HG03565 (cell line): ENCODE measurements at regions not wholly inside any gene's neighbourhood (a gene's known extent, or its start where the extent isn't known, plus 50 kb on each side); places are given as distances from the start of the nearest gene placed in this dataset.

ENCODE experiments used
- ATAC-seq: cut with Tn5 transposase; IDR thresholded peaks from one replicate; pipeline ENCODE4 v1.9.1; 2021; ENCODE audit warnings: mild to moderate bottlenecking, moderate library complexity; ENCODE audit not compliant: unreplicated experiment

- no peak for ATAC-seq
These were observed 533.8 kb upstream of the TMPRSS15 start for GRCh38 chr21:18937337-18937736.

DNA sequence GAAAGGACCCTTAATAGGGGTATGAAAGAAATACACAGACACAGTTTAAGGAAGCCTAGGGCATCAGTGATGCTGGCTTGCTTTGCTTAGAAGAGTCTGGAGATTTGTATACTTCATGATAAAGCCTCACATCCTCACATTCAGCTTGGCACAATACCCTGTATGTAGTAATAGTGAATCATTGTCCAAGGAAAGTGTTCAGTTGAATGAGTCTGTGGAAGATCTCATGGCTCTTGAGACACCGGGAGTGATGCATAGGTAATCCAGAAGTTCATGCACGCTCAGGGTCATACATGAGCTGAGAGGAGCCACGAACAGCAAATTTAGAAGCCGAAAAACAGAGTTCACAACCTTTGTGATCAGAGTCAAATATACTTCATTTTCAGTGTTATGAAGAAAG is 537.2 kb upstream of the TMPRSS15 start:
- no peak for ATAC-seq

DNA sequence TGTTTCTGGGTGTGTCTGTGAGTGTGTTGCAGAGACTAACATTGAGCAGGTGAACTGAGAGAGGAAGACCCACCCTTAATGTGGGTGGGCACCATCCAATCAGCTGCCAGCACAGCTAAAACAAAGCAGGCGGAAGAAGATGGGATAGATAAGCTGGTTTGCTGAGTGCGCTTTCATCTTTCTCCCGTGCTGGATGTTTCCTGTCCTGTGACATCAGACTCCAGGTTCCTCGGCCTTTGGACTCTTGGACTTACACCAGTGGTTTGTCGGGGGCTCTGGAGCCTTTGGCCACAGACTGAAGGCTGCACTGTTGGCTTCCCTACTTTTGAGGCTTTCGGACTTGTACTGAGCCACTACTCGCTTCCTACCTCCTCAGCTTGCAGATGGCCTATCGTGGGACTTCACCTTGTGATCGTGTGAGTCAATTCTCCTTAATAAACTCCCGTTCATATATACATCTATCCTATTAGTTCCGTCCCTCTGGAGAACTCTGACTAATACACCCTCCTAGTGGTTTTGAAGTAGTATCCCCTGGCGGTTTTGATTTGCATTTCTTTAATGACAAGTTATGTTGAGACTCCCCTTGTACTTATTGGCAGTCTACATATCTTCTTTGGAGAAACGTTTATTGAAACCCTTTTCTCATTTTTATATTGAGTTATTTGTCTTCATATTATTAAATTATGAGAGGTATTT is 546.6 kb upstream of the TMPRSS15 start:
- no peak for ATAC-seq

GRCh38 chr21:18951271-18952038 is 547.9 kb upstream of the TMPRSS15 start:
- ATAC-seq, result no peak

DNA sequence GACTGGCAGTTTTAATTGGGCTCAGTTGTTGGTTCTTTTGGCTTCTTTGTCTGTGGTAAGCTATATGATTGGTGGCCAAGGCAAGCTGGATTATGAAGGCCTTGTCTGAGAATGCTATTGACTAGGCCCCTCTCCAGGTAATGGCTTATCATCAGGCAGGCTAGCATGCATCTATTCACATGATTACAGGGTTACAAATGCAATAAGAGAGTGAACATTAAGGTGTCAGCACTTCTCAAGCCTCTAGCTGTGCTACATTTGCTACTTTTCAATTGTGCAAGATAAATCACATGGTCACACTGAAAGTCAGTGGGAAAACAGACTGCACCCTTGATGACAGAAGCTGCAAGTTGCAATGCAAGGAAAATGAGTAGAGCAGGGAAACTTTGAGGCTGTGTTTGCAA is 550.9 kb upstream of the TMPRSS15 start:
- no peak for ATAC-seq

DNA sequence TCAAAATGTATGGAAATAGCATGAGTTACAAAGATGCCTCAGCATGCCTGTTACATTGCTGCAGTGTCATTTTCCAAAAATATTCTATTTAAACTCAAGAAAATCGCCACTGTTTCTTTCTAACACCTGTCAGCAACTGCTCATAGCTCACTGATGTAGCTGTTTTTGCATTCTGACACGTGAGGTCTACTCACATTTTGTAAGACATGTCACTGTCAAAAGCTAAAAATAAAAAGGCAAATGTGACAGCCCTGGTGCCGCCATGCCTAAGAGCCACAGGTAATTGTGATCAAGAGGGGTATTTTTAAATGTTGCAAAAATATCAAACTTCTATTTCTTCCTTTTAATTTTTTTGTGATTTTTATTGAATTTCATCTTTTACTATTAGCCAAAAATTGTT is 556.2 kb upstream of the TMPRSS15 start:
- no peak for ATAC-seq

GRCh38 chr21:18960306-18960705 is 556.7 kb upstream of the TMPRSS15 start:
- ATAC-seq, result no peak

DNA sequence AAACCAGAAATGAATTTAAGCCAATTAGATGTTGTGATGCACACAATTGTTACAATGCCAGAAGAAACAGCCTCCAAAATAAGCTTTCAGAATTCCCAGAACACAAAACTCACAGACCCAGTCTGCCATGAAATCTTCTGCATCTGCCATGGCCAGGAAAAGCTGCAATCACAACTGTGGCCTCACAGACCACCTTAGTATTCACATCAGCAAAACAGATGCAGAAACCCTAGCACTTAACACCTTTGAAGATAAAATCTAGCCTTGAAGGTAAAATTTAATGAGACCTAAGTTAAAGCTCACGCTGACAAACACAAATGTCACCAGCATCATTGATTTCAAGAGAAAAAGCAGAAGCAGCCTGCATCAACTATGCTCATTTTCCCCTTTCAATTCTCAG is 566.8 kb upstream of the TMPRSS15 start:
- ATAC-seq, result no peak

GRCh38 chr21:18970941-18971340 is 567.4 kb upstream of the TMPRSS15 start:
- no peak for ATAC-seq

GRCh38 chr21:18985584-18985983 is 582.0 kb upstream of the TMPRSS15 start:
- no peak for ATAC-seq

DNA sequence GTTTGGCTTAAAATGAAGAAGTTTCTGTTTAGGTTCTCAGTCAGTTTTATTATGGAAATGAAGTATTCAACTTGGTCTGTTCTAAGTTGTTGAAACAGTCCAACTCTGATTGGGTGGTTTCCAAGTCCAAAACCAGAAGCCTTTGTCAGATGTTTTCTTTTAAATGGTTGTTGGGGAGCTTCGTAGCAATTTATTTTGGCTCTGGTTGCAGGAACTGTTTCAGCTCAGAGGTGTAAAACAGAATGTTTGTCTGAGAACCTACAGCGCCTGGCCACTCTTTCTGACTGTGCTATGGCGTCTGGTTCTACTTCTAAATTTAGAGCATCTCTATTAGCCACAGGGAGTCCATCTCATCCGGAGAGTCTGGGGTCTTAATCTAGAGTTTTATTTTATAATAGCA is 582.6 kb upstream of the TMPRSS15 start:
- ATAC-seq, result no peak

GRCh38 chr21:18987520-18988026 is 584.0 kb upstream of the TMPRSS15 start:
- ATAC-seq, result no peak

- no peak for ATAC-seq
These were observed 586.4 kb upstream of the TMPRSS15 start for GRCh38 chr21:18989953-18990495.

- no peak for ATAC-seq
These were observed 588.3 kb upstream of the TMPRSS15 start for GRCh38 chr21:18991846-18992245.

- no peak for ATAC-seq
These were observed 606.7 kb upstream of the TMPRSS15 start for GRCh38 chr21:19010251-19010650.

DNA sequence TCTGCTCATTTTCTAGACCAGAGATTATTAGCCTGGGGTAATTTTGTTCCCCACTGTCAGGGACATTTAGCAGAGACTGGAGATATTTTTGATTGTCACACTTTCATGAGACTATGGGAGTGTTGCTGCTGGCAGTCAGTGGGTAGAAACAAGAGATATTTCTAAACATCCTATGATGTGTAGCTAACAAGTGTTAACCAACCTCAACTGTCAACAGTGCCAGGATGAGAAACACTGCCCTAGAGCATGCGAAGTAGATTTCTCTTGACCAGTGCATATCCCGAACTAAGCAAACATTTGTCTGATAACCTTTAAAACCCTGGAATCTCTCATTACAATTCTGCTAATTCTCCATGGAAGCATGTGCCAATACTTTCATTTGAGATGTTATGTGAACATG is 607.4 kb upstream of the TMPRSS15 start:
- no peak for ATAC-seq

GRCh38 chr21:19011451-19011850 is 607.9 kb upstream of the TMPRSS15 start:
- ATAC-seq, result no peak

DNA sequence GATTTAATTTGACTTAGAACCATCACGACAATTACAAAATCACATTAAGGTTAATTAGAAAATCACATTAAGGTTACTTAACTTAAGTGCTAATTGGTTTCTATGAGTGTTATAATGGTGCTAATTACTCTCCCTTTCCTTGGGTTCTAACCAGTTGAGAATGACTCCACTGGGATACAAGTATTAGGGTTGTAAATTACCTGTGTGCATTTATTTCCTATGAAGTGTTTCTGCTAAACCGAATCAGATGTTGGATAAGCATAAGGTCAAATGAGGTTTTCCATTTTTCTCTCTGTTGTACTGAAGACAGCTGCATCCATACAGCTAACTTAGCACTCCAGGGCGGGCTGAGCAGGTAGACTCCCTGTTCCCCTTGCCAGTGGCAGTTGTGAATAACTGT is 610.3 kb upstream of the TMPRSS15 start:
- no peak for ATAC-seq

DNA sequence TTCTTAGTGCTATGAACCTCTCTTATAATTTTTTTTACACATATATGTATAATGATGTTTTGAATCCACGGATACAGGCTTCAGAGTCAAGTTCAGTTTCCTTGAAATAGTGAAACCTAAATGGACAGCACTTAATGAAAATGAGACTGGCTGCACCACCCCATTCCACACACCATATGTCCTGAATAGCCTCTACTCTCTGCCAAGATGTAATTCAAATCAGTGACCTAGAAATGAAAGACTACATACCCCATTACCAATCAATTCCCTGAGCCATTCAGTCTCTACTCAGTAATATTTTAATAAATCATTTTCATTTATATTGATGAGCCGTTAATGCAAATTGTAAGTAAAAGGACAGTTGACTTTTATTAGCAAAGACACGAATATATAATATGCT is 614.9 kb upstream of the TMPRSS15 start:
- ATAC-seq, result no peak

- ATAC-seq, result no peak
These were observed 619.4 kb upstream of the TMPRSS15 start for GRCh38 chr21:19022978-19023377.

- no peak for ATAC-seq
These were observed 623.3 kb upstream of the TMPRSS15 start for GRCh38 chr21:19026911-19027310.

- ATAC-seq, result no peak
These were observed 626.2 kb upstream of the TMPRSS15 start for GRCh38 chr21:19029816-19030215.
